HEK293 (cell line): ENCODE measurements at regions not wholly inside any gene's neighbourhood (a gene's known extent, or its start where the extent isn't known, plus 50 kb on each side); places are given as distances from the start of the nearest gene placed in this dataset.

Experiments
- CTCF ChIA-PET: fragments of 350-600 bp; formaldehyde crosslinking; extraction: SDS; loops from one replicate; lab custom pipeline; 2021; ENCODE audit warnings: antibody characterized with exemption; lab: Yijun Ruan, JAX
- POLR2A ChIA-PET: fragments of 300-600 bp; formaldehyde crosslinking; extraction: SDS; loops from one replicate; lab custom pipeline; 2020; ENCODE audit warnings: antibody characterized with exemption, inconsistent platforms; lab: Yijun Ruan, JAX
- H3K27ac ChIP-seq: fragments of 200-500 bp; sonication (Bioruptor generic); 2 replicates; pipeline ENCODE4 v1.5.1; 2014; ENCODE audit warnings: low read depth, low read length, control low read depth, inconsistent platforms; ENCODE audit errors: extremely low read depth
- H3K36me3 ChIP-seq, 2 experiments: fragments of 200-500 bp in 1 of 2; sonication (Bioruptor generic) in 1 of 2; 1 replicate in 1 of 2; 2 replicates in 1 of 2; pipeline ENCODE4 v1.5.1; 2014 to 2017; ENCODE audit warnings: inconsistent platforms in 2 of 2, low read length in 2 of 2; ENCODE audit not compliant: control insufficient read depth in 2 of 2, insufficient read depth in 1 of 2
- H3K4me1 ChIP-seq: fragments of 200-500 bp; sonication (Bioruptor generic); 2 replicates; pipeline ENCODE4 v1.5.1; 2014; ENCODE audit warnings: mild to moderate bottlenecking, low read length, inconsistent platforms; ENCODE audit not compliant: control insufficient read depth, insufficient read depth
- H3K4me3 ChIP-seq: 2 replicates; pipeline ENCODE4 v1.5.1; 2011; ENCODE audit warnings: low read depth, mild to moderate bottlenecking, control low read depth, low read length, moderate library complexity
- H3K9me3 ChIP-seq: fragments of 200-500 bp; sonication (Bioruptor generic); 2 replicates; pipeline ENCODE4 v1.5.1; 2014; ENCODE audit warnings: low read depth, low read length, inconsistent platforms; ENCODE audit not compliant: control insufficient read depth, insufficient read depth
- ELK4 ChIP-seq: IDR thresholded peaks from 2 replicates; pipeline ENCODE4 v1.6.1; 2011; ENCODE audit warnings: mild to moderate bottlenecking, low read depth, low read length, borderline replicate concordance
- GLIS2 ChIP-seq: fragments of 450-650 bp; formaldehyde crosslinking; IDR thresholded peaks from 2 replicates; pipeline ENCODE4 v1.5.1; 2016; ENCODE audit warnings: missing biosample characterization, missing genetic modification characterization
- MZF1 ChIP-seq: fragments of 450-650 bp; formaldehyde crosslinking; IDR thresholded peaks from 2 replicates; pipeline ENCODE4 v1.5.1; 2017; ENCODE audit warnings: missing biosample characterization, missing genetic modification characterization, borderline replicate concordance
- SCRT1 ChIP-seq: fragments of 450-650 bp; formaldehyde crosslinking; IDR thresholded peaks from 2 replicates; pipeline ENCODE4 v1.5.1; 2016; ENCODE audit warnings: missing biosample characterization, missing genetic modification characterization, borderline replicate concordance
- ZBTB17 ChIP-seq: fragments of 450-650 bp; formaldehyde crosslinking; IDR thresholded peaks from 2 replicates; pipeline ENCODE4 v1.5.1; 2016; ENCODE audit warnings: missing biosample characterization, missing genetic modification characterization
- ZFP37 ChIP-seq: fragments of 450-650 bp; formaldehyde crosslinking; IDR thresholded peaks from 2 replicates; pipeline ENCODE4 v1.5.1; 2016; ENCODE audit warnings: missing biosample characterization, missing genetic modification characterization
- ZNF18 ChIP-seq: fragments of 450-650 bp; formaldehyde crosslinking; IDR thresholded peaks from 2 replicates; pipeline ENCODE4 v1.5.1; 2016; ENCODE audit warnings: missing biosample characterization, missing genetic modification characterization
- ZNF23 ChIP-seq: fragments of 450-650 bp; formaldehyde crosslinking; IDR thresholded peaks from 2 replicates; pipeline ENCODE4 v1.5.1; 2016; ENCODE audit warnings: missing biosample characterization, missing genetic modification characterization, borderline replicate concordance
- ZNF248 ChIP-seq: fragments of 450-650 bp; formaldehyde crosslinking; IDR thresholded peaks from 2 replicates; pipeline ENCODE4 v1.5.1; 2017; ENCODE audit warnings: missing biosample characterization, missing genetic modification characterization
- ZNF510 ChIP-seq: fragments of 450-650 bp; formaldehyde crosslinking; IDR thresholded peaks from 2 replicates; pipeline ENCODE4 v1.5.1; 2018; ENCODE audit warnings: mild to moderate bottlenecking, missing genetic modification characterization, missing biosample characterization; ENCODE audit not compliant: insufficient replicate concordance
- ZNF548 ChIP-seq: fragments of 450-650 bp; formaldehyde crosslinking; IDR thresholded peaks from 2 replicates; pipeline ENCODE4 v1.5.1; 2016; ENCODE audit warnings: missing biosample characterization, missing genetic modification characterization
- ZNF600 ChIP-seq: fragments of 450-650 bp; formaldehyde crosslinking; IDR thresholded peaks from 2 replicates; pipeline ENCODE4 v1.5.1; 2016; ENCODE audit warnings: missing biosample characterization, missing genetic modification characterization
- ZNF610 ChIP-seq: fragments of 450-650 bp; formaldehyde crosslinking; IDR thresholded peaks from 2 replicates; pipeline ENCODE4 v1.5.1; 2016; ENCODE audit warnings: missing biosample characterization, missing genetic modification characterization, borderline replicate concordance
- ZSCAN5A ChIP-seq: fragments of 450-650 bp; formaldehyde crosslinking; IDR thresholded peaks from 2 replicates; pipeline ENCODE4 v1.5.1; 2016; ENCODE audit warnings: missing biosample characterization, missing genetic modification characterization
- ZXDB ChIP-seq: fragments of 450-650 bp; formaldehyde crosslinking; IDR thresholded peaks from 2 replicates; pipeline ENCODE4 v1.5.1; 2016; ENCODE audit warnings: missing biosample characterization, missing genetic modification characterization
- TF ChIP-seq, protein P1 (sequence below): fragments of 450-650 bp; IDR thresholded peaks from 2 replicates; pipeline ENCODE4 v1.5.1; 2018; ENCODE audit warnings: missing biosample characterization, mild to moderate bottlenecking, missing genetic modification characterization
- TF ChIP-seq, protein P2 (sequence below): fragments of 450-650 bp; formaldehyde crosslinking; IDR thresholded peaks from 2 replicates; pipeline ENCODE4 v1.5.1; 2017; ENCODE audit warnings: missing biosample characterization, missing genetic modification characterization
- TF ChIP-seq, protein P3 (sequence below): fragments of 450-650 bp; formaldehyde crosslinking; IDR thresholded peaks from 2 replicates; pipeline ENCODE4 v1.5.1; 2016; ENCODE audit warnings: missing biosample characterization, missing genetic modification characterization

DNA sequence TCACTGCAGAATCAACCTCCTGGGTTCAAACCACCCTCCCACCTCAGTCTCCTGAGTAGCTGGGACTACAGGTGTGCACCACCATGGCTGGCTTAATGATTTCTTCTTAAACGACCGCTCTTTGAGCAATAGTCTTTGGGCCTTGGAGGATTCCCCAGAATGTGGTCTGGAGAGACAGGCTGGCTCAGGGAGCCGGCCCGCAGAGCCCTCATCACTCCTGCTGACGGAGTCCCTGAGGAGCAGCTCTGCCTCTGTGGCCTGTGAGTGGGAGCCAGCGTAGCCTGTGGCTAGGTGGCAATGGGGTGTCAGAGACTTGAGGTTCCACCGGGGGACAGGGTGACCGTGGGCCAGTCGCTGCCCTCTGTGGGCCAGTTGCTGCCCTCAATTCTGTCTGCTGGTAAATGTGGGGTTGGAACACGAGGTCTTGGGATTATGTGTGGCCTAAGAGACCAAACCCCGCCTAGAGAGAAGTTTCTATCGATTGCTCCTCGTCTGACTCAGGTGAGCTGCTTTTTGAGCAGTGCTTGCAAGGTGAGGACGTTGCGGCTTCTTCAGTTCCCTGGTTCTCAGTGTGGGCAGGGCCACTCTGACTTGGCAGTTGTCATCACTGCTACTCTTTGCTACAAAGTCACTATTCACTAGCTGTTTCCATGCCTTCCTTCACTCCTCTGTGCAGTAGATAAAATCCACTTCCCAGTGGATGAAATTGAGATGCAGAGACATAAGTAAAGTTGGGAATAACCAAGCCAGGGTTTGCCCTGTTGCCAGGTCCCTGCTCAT, 124.8 kb upstream of the NECTIN1 start:
- CTCF ChIA-PET: no interaction called here
- no peak for TF ChIP-seq ZFP37
- Histone ChIP-seq H3K9me3 (no peaks in the 10 kb centered on the region), H3K4me3 (no peak overlapping the region), H3K4me1 (no peaks in the 10 kb centered on the region), H3K27ac (no peak overlapping the region), H3K36me3 (no peaks in the 10 kb centered on the region)
- POLR2A ChIA-PET: no interaction called here

- Histone ChIP-seq H3K27ac (no peak overlapping the region), H3K4me1 (no peaks in the 10 kb centered on the region), H3K9me3 (no peaks in the 10 kb centered on the region), H3K4me3 (no peak overlapping the region), H3K36me3 (no peaks in the 10 kb centered on the region)
- POLR2A ChIA-PET: no interaction called here
- CTCF ChIA-PET: interaction anchor here (0.7 kb wide), 1 partner anchor 166 kb away, joined by 3 read pairs; no protein-coding TSS in a partner anchor
- TF ChIP-seq ZNF548: no peak
- TF ChIP-seq, protein P1, sequence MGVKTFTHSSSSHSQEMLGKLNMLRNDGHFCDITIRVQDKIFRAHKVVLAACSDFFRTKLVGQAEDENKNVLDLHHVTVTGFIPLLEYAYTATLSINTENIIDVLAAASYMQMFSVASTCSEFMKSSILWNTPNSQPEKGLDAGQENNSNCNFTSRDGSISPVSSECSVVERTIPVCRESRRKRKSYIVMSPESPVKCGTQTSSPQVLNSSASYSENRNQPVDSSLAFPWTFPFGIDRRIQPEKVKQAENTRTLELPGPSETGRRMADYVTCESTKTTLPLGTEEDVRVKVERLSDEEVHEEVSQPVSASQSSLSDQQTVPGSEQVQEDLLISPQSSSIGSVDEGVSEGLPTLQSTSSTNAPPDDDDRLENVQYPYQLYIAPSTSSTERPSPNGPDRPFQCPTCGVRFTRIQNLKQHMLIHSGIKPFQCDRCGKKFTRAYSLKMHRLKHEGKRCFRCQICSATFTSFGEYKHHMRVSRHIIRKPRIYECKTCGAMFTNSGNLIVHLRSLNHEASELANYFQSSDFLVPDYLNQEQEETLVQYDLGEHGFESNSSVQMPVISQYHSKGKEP (tag by site-specific recombination): no peak
- no peak for TF ChIP-seq ZNF510 (tag by site-specific recombination)
- no peak for TF ChIP-seq ZNF600
- no peak for TF ChIP-seq SCRT1 (tag by site-specific recombination)
- no peak for TF ChIP-seq ZNF610 (tag by site-specific recombination)
- no peak for TF ChIP-seq ZNF18 (tag by site-specific recombination)
Measured at GRCh38 chr11:119852741-119853140, 123.7 kb upstream of the NECTIN1 start.

DNA sequence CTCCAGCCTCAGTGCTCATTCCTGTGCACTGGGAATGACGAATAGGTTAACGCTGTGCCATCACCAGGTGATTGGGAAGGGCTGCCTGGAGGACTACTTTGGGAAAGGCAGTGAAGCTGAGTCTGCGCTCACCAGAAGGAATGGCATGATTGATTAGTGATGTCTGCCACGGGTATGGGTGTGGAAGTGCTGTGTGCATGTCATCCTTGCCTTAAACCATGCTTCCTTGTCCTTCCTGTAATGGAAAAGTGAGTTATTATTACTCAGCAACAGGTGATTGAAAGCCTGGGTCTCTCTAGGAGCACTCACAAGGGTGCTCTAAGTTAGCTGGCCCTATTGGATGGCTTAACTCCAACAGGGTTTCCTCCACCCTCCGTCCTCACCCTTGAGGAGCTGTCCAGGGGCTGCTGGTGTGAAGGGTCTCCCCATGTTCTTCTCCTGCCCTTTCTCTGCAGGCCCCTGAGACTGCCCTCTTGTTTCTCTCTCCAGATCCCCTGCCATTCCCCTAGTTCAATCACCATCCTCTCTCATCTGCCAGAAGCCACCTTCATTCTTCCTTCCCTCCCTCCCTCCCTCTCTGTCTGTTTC, 121.9 kb upstream of the NECTIN1 start:
- Histone ChIP-seq H3K27ac (no peak overlapping the region), H3K9me3 (no peaks in the 10 kb centered on the region), H3K4me1 (no peaks in the 10 kb centered on the region), H3K4me3 (no peak overlapping the region), H3K36me3 (no peaks in the 10 kb centered on the region)
- ChIA-PET CTCF (no interaction called here), POLR2A (no interaction called here)
- TF ChIP-seq ELK4: no peak
- TF ChIP-seq GLIS2 (tag by site-specific recombination): no peak
- peak; percentile 48; the same call in 1 of the 2 replicates for TF ChIP-seq ZBTB17 (tag by site-specific recombination)
- peak; percentile 60; the same call in 1 of the 2 replicates for TF ChIP-seq ZNF23 (tag by site-specific recombination)
- TF ChIP-seq ZSCAN5A: no peak
- no peak for TF ChIP-seq ZXDB (tag by site-specific recombination)
- TF ChIP-seq, protein P2, sequence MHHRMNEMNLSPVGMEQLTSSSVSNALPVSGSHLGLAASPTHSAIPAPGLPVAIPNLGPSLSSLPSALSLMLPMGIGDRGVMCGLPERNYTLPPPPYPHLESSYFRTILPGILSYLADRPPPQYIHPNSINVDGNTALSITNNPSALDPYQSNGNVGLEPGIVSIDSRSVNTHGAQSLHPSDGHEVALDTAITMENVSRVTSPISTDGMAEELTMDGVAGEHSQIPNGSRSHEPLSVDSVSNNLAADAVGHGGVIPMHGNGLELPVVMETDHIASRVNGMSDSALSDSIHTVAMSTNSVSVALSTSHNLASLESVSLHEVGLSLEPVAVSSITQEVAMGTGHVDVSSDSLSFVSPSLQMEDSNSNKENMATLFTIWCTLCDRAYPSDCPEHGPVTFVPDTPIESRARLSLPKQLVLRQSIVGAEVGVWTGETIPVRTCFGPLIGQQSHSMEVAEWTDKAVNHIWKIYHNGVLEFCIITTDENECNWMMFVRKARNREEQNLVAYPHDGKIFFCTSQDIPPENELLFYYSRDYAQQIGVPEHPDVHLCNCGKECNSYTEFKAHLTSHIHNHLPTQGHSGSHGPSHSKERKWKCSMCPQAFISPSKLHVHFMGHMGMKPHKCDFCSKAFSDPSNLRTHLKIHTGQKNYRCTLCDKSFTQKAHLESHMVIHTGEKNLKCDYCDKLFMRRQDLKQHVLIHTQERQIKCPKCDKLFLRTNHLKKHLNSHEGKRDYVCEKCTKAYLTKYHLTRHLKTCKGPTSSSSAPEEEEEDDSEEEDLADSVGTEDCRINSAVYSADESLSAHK (tag by site-specific recombination): no peak
- no peak for TF ChIP-seq MZF1 (tag by site-specific recombination)
- no peak for TF ChIP-seq ZNF248 (tag by site-specific recombination)
- TF ChIP-seq, protein P3, sequence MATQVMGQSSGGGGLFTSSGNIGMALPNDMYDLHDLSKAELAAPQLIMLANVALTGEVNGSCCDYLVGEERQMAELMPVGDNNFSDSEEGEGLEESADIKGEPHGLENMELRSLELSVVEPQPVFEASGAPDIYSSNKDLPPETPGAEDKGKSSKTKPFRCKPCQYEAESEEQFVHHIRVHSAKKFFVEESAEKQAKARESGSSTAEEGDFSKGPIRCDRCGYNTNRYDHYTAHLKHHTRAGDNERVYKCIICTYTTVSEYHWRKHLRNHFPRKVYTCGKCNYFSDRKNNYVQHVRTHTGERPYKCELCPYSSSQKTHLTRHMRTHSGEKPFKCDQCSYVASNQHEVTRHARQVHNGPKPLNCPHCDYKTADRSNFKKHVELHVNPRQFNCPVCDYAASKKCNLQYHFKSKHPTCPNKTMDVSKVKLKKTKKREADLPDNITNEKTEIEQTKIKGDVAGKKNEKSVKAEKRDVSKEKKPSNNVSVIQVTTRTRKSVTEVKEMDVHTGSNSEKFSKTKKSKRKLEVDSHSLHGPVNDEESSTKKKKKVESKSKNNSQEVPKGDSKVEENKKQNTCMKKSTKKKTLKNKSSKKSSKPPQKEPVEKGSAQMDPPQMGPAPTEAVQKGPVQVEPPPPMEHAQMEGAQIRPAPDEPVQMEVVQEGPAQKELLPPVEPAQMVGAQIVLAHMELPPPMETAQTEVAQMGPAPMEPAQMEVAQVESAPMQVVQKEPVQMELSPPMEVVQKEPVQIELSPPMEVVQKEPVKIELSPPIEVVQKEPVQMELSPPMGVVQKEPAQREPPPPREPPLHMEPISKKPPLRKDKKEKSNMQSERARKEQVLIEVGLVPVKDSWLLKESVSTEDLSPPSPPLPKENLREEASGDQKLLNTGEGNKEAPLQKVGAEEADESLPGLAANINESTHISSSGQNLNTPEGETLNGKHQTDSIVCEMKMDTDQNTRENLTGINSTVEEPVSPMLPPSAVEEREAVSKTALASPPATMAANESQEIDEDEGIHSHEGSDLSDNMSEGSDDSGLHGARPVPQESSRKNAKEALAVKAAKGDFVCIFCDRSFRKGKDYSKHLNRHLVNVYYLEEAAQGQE (tag by site-specific recombination): peak; percentile 71
